HCT116 (cell line): ENCODE measurements at regions not wholly inside any gene's neighbourhood (a gene's known extent, or its start where the extent isn't known, plus 50 kb on each side); places are given as distances from the start of the nearest gene placed in this dataset.

Source experiments
- ATAC-seq: fragments of 200-7000 bp; cut with Tn5 transposase; 2 replicates; pipeline ENCODE4 v1.9.1; 2020; ENCODE audit warnings: mild to moderate bottlenecking, moderate library complexity
- BruUV-seq: library from RNA; stranded (reverse); fragments of 400-500 nt; replicated peaks from 2 replicates; lab custom pipeline; 2021; lab: Mats Ljungman, UMichigan
- CTCF ChIA-PET: fragments of 300-600 bp; sonication (Branson Sonifier 250); formaldehyde crosslinking; loops from one replicate; lab custom pipeline; 2021; ENCODE audit warnings: antibody characterized with exemption; lab: Charles Lee
- POLR2A ChIA-PET: fragments of 300-600, 350-600 bp; sonication (Branson Sonifier 250); formaldehyde crosslinking; loops from one replicate; lab custom pipeline; 2021; ENCODE audit warnings: antibody characterized with exemption; lab: Charles Lee
- RAD21 ChIA-PET, 2 experiments: fragments of 300-600 bp; sonication (Branson Sonifier 250); formaldehyde crosslinking; loops; one replicate each; lab custom pipeline; 2023; ENCODE audit warnings: low total read pairs in 2 of 2; ENCODE audit not compliant: uncharacterized antibody in 2 of 2, unreplicated experiment in 2 of 2, low non-redundant PET in 1 of 2; lab: Charles Lee
- DNase-seq: peaks from one replicate; pipeline ENCODE4 v3.0.0-alpha.2; 2010; ENCODE audit warnings: low read depth, low spot score
- H2AFZ ChIP-seq: fragments of 200-600 bp; shearing (Covaris generic), sonication (generic); 2 replicates; pipeline ENCODE4 v1.6.1; 2017; ENCODE audit warnings: low read depth, mixed run types, mixed read lengths, antibody characterized with exemption, low read length; ENCODE audit not compliant: poor library complexity, severe bottlenecking
- H3K27ac ChIP-seq: 2 replicates; pipeline ENCODE4 v1.5.1; 2012; ENCODE audit warnings: low read depth, low read length
- H3K27me3 ChIP-seq: fragments of 200-600 bp; sonication (generic); 2 replicates; pipeline ENCODE4 v1.6.1; 2016; ENCODE audit warnings: mixed run types, low read length, mixed read lengths; ENCODE audit not compliant: insufficient read depth
- H3K36me3 ChIP-seq, 2 experiments: fragments of 200-500 bp in 1 of 2; fragments of 200-600 bp in 1 of 2; sonication (Bioruptor generic) in 1 of 2; sonication (generic) in 1 of 2; 2 replicates each; pipeline versions ENCODE4 v1.5.1 to v1.6.1; 2014 to 2016; ENCODE audit warnings: low read length in 2 of 2, inconsistent platforms in 1 of 2, mixed read lengths in 1 of 2, mixed run types in 1 of 2; ENCODE audit not compliant: insufficient read depth in 2 of 2, control insufficient read depth in 1 of 2
- H3K4me1 ChIP-seq, 2 experiments: fragments of 200-600 bp in 1 of 2; sonication (generic) in 1 of 2; 2 replicates each; pipeline versions ENCODE4 v1.5.1 to v1.6.1; 2012 to 2017; ENCODE audit warnings: low read length in 2 of 2, inconsistent platforms in 1 of 2, mild to moderate bottlenecking in 1 of 2, mixed read lengths in 1 of 2, mixed run types in 1 of 2, moderate library complexity in 1 of 2; ENCODE audit not compliant: insufficient read depth in 2 of 2, control insufficient read depth in 1 of 2
- H3K4me2 ChIP-seq: fragments of 200-600 bp; sonication (generic); 2 replicates; pipeline ENCODE4 v1.6.1; 2017; ENCODE audit warnings: mixed run types, low read length, mixed read lengths
- H3K4me3 ChIP-seq, 2 experiments: fragments of 200-600 bp in 1 of 2; sonication (generic) in 1 of 2; replicated peaks in 1 of 2; 2 replicates each; pipeline ENCODE4 v1.5.1; 2011 to 2016; ENCODE audit warnings: low read length in 2 of 2, control low read depth in 1 of 2, low read depth in 1 of 2, mild to moderate bottlenecking in 1 of 2, mixed read lengths in 1 of 2, mixed run types in 1 of 2
- H3K79me2 ChIP-seq: fragments of 200-600 bp; sonication (generic); 2 replicates; pipeline ENCODE4 v1.6.1; 2017; ENCODE audit warnings: mild to moderate bottlenecking, mixed run types, low read length, moderate library complexity, mixed read lengths; ENCODE audit not compliant: insufficient read depth
- H3K9ac ChIP-seq: fragments of 200-600 bp; sonication (generic); 2 replicates; pipeline ENCODE4 v1.6.1; 2016; ENCODE audit warnings: low read length, mixed read lengths
- H3K9me2 ChIP-seq: fragments of 200-600 bp; sonication (generic), shearing (Covaris generic); 2 replicates; pipeline ENCODE4 v1.6.1; 2017; ENCODE audit warnings: mixed run types, mild to moderate bottlenecking, moderate library complexity; ENCODE audit not compliant: insufficient read depth
- H3K9me3 ChIP-seq, 2 experiments: fragments of 200-500 bp in 1 of 2; fragments of 200-600 bp in 1 of 2; sonication (Bioruptor generic) in 1 of 2; sonication (generic) in 1 of 2; 2 replicates each; pipeline ENCODE4 v1.6.1; 2014 to 2017; ENCODE audit warnings: low read length in 2 of 2, mixed read lengths in 2 of 2, inconsistent platforms in 1 of 2, low read depth in 1 of 2, mild to moderate bottlenecking in 1 of 2, mixed run types in 1 of 2, moderate library complexity in 1 of 2; ENCODE audit not compliant: control insufficient read depth in 1 of 2, insufficient read depth in 1 of 2
- H4K20me1 ChIP-seq: fragments of 200-600 bp; sonication (generic), shearing (Covaris generic); 2 replicates; pipeline ENCODE4 v1.6.1; 2017; ENCODE audit warnings: mixed run types, mild to moderate bottlenecking, moderate library complexity; ENCODE audit not compliant: insufficient read depth
- ATF3 ChIP-seq: IDR thresholded peaks from 2 replicates; pipeline ENCODE4 v1.6.1; 2012
- CBX3 ChIP-seq: IDR thresholded peaks from 2 replicates; pipeline ENCODE4 v1.6.1; 2012; ENCODE audit warnings: low read depth
- CEBPB ChIP-seq: IDR thresholded peaks from 2 replicates; pipeline ENCODE4 v1.6.1; 2012; ENCODE audit warnings: low read depth
- EGR1 ChIP-seq: IDR thresholded peaks from 2 replicates; pipeline ENCODE4 v1.6.1; 2012; ENCODE audit warnings: low read depth
- EZH2 ChIP-seq: fragments of 200-600 bp; sonication (generic); IDR thresholded peaks from 2 replicates; pipeline ENCODE4 v1.6.1; 2017; ENCODE audit warnings: antibody characterized with exemption, mixed run types
- FOSL1 ChIP-seq: IDR thresholded peaks from 2 replicates; pipeline ENCODE4 v1.6.1; 2012; ENCODE audit warnings: low read depth
- JUND ChIP-seq: IDR thresholded peaks from 2 replicates; pipeline ENCODE4 v1.6.1; 2012
- RAD21 ChIP-seq: IDR thresholded peaks from 2 replicates; pipeline ENCODE4 v1.6.1; 2012; ENCODE audit warnings: low read depth, mild to moderate bottlenecking
- REST ChIP-seq: IDR thresholded peaks from 2 replicates; pipeline ENCODE4 v1.6.1; 2012; ENCODE audit warnings: low read depth
- SIN3A ChIP-seq: IDR thresholded peaks from 2 replicates; pipeline ENCODE4 v1.6.1; 2012; ENCODE audit warnings: low read depth
- SP1 ChIP-seq: IDR thresholded peaks from 2 replicates; pipeline ENCODE4 v1.6.1; 2012; ENCODE audit warnings: low read depth
- TCF7L2 ChIP-seq: IDR thresholded peaks from 2 replicates; pipeline ENCODE4 v1.7.0; 2011; ENCODE audit warnings: borderline replicate concordance, inconsistent platforms; ENCODE audit not compliant: insufficient read depth, insufficient read length; ENCODE audit errors: extremely low read depth
- ZBTB33 ChIP-seq: IDR thresholded peaks from 2 replicates; pipeline ENCODE4 v1.6.1; 2011; ENCODE audit warnings: mild to moderate bottlenecking, low read length, moderate library complexity; ENCODE audit not compliant: insufficient replicate concordance; ENCODE audit errors: extremely low read depth
- ZFX ChIP-seq: fragments of 450-650 bp; IDR thresholded peaks from 2 replicates; pipeline ENCODE4 v1.6.1; 2017
- intact Hi-C: fragments of 100-400 bp; cut with micrococcal nuclease; formaldehyde crosslinking; loops from 2 replicates; pipeline ENCODE4 v1.10.0; 2022

- RAD21 ChIA-PET = no interaction called here
- no TSS peak for BruUV-seq
- no peak for ATAC-seq
Measured at GRCh38 chr16:79970551-79971236, 370.2 kb upstream of the MAF start.

More at GRCh38 chr16:79970551-79971236, 370.2 kb upstream of the MAF start:
- H3K9me3 ChIP-seq = peaks cover 45% of the 10 kb centered on the region in 2 experiments; a peak in 2 of 4 replicates
- no peak overlapping the region for H2AFZ ChIP-seq
- no peak for DNase-seq
- H3K4me3 ChIP-seq = no peak overlapping the region
- CTCF ChIA-PET = no interaction called here
- POLR2A ChIA-PET = no interaction called here
- intact Hi-C loops = no loop called here
- no peak overlapping the region for H3K27ac ChIP-seq
- H3K9ac ChIP-seq = no peak overlapping the region
- no peaks in the 10 kb centered on the region for H4K20me1 ChIP-seq
- no peaks in the 10 kb centered on the region for H3K4me1 ChIP-seq
- H3K36me3 ChIP-seq = no peaks in the 10 kb centered on the region
- TF ChIP-seq ATF3 = no peak
- no peak for TF ChIP-seq CEBPB
- TF ChIP-seq EZH2 = no peak
- TF ChIP-seq FOSL1 = no peak
- TF ChIP-seq SP1 = no peak
- TF ChIP-seq ZFX = no peak
- no peak for TF ChIP-seq SIN3A
- no peak for TF ChIP-seq CBX3
- TF ChIP-seq REST = no peak
- TF ChIP-seq RAD21 = no peak
- TF ChIP-seq TCF7L2 = no peak
- TF ChIP-seq JUND = no peak
- TF ChIP-seq EGR1 = no peak
- TF ChIP-seq ZBTB33 = no peak
- H3K4me2 ChIP-seq = no peak overlapping the region
- H3K27me3 ChIP-seq = no peaks in the 10 kb centered on the region
- no peaks in the 10 kb centered on the region for H3K9me2 ChIP-seq
- no peaks in the 10 kb centered on the region for H3K79me2 ChIP-seq
